ENCODE measurements at regions not wholly inside any gene's neighbourhood (a gene's known extent, or its start where the extent isn't known, plus 50 kb on each side); places are given as distances from the start of the nearest gene placed in this dataset.

DNA sequence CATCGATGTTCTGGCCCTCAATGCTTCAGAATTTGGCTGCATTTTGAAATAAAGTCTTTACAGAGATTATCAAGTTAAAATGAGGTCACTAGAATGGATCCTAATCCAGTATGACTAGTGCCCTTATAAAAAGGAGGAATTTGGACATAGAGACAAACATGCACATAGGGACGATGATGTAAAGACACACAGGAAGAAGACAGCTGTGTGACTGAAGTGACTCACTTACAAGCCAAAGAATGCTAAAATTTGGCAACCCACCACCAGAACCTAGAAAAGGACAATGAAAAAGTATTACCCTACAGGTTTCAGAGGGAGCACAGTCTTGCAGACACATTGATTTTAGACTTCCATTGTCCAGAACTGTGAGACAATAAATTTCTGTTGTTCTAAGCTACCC, 322.8 kb upstream of the GJE1 start:
- TF ChIP-seq, protein P1, sequence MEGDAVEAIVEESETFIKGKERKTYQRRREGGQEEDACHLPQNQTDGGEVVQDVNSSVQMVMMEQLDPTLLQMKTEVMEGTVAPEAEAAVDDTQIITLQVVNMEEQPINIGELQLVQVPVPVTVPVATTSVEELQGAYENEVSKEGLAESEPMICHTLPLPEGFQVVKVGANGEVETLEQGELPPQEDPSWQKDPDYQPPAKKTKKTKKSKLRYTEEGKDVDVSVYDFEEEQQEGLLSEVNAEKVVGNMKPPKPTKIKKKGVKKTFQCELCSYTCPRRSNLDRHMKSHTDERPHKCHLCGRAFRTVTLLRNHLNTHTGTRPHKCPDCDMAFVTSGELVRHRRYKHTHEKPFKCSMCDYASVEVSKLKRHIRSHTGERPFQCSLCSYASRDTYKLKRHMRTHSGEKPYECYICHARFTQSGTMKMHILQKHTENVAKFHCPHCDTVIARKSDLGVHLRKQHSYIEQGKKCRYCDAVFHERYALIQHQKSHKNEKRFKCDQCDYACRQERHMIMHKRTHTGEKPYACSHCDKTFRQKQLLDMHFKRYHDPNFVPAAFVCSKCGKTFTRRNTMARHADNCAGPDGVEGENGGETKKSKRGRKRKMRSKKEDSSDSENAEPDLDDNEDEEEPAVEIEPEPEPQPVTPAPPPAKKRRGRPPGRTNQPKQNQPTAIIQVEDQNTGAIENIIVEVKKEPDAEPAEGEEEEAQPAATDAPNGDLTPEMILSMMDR (IDR thresholded peaks at IDR 0.05): no peak
- no peak for TF ChIP-seq POLR2A (IDR thresholded peaks at IDR 0.05)

Data from heart left ventricle (tissue), 13 donors.